H1 (cell line): ENCODE measurements at regions not wholly inside any gene's neighbourhood (a gene's known extent, or its start where the extent isn't known, plus 50 kb on each side); places are given as distances from the start of the nearest gene placed in this dataset.

Experiments used
- CTCF ChIA-PET: fragments of 300-600 bp; sonication (Branson Sonifier 250); formaldehyde crosslinking; loops from one replicate; lab custom pipeline; 2021; ENCODE audit not compliant: partially characterized antibody; lab: Charles Lee
- POLR2A ChIA-PET: fragments of 300-600 bp; sonication (Branson Sonifier 250); formaldehyde crosslinking; loops from one replicate; lab custom pipeline; 2021; ENCODE audit warnings: inconsistent platforms; ENCODE audit not compliant: partially characterized antibody; lab: Charles Lee
- DNase-seq, 2 experiments: peaks; one replicate each; pipeline versions ENCODE4 v3.0.0 to v3.0.0-alpha.2; 2010 to 2022; ENCODE audit warnings: low spot score in 2 of 2, low read depth in 1 of 2, mixed read lengths in 1 of 2
- FAIRE-seq: peaks from 2 replicates; lab custom pipeline; 2011; peaks lifted over from hg19 to GRCh38; lab: Jason Lieb, UNC
- H2AFZ ChIP-seq: 2 replicates; pipeline ENCODE4 v1.8.1; 2012; ENCODE audit warnings: low read length, inconsistent platforms
- H2AK5ac ChIP-seq: 2 replicates; pipeline ENCODE4 v1.6.1; 2013; ENCODE audit warnings: low read depth, low read length
- H2BK120ac ChIP-seq: replicated peaks from 2 replicates; pipeline ENCODE3; 2013; ENCODE audit warnings: low read depth, low read length, inconsistent platforms
- H2BK12ac ChIP-seq: 2 replicates; pipeline ENCODE4 v1.6.1; 2013; ENCODE audit warnings: low read depth, low read length
- H2BK15ac ChIP-seq: 2 replicates; pipeline ENCODE4 v1.6.1; 2013; ENCODE audit warnings: low read length
- H2BK20ac ChIP-seq: 2 replicates; pipeline ENCODE4 v1.6.1; 2013; ENCODE audit warnings: low read length
- H2BK5ac ChIP-seq: 2 replicates; pipeline ENCODE4 v1.6.1; 2013; ENCODE audit warnings: low read depth, low read length
- H3K14ac ChIP-seq: 2 replicates; pipeline ENCODE4 v1.6.1; 2013; ENCODE audit warnings: inconsistent platforms; ENCODE audit not compliant: insufficient read length
- H3K18ac ChIP-seq: 2 replicates; pipeline ENCODE4 v1.6.1; 2013; ENCODE audit warnings: low read length; ENCODE audit errors: extremely low read depth
- H3K23ac ChIP-seq: 2 replicates; pipeline ENCODE4 v1.6.1; 2013; ENCODE audit warnings: inconsistent platforms; ENCODE audit not compliant: insufficient read length
- H3K23me2 ChIP-seq: 2 replicates; pipeline ENCODE4 v1.6.1; 2013; ENCODE audit warnings: low read depth, low read length
- H3K27ac ChIP-seq: 2 replicates; pipeline ENCODE4 v1.6.1; 2011; ENCODE audit warnings: low read depth, low read length, inconsistent platforms
- H3K27me3 ChIP-seq, 4 experiments: replicated peaks in 1 of 4; 1 replicate in 1 of 4; 2 replicates in 3 of 4; pipeline versions ENCODE4 v1.6.1 to v1.8.1; 2011 to 2013; ENCODE audit warnings: low read length in 3 of 4, mild to moderate bottlenecking in 3 of 4, inconsistent platforms in 2 of 4, mixed read lengths in 2 of 4, moderate library complexity in 1 of 4; ENCODE audit not compliant: control insufficient read depth in 3 of 4, insufficient read depth in 3 of 4; ENCODE audit errors: extremely low read depth in 1 of 4
- H3K36me3 ChIP-seq, 4 experiments: 2 replicates each; pipeline versions ENCODE4 v1.6.1 to v1.8.1; 2011 to 2013; ENCODE audit warnings: mild to moderate bottlenecking in 4 of 4, low read length in 3 of 4, moderate library complexity in 2 of 4, control low read depth in 1 of 4, inconsistent platforms in 1 of 4; ENCODE audit not compliant: insufficient read depth in 4 of 4, control insufficient read depth in 2 of 4
- H3K4ac ChIP-seq: replicated peaks from 2 replicates; pipeline ENCODE3; 2013; ENCODE audit warnings: low read length, low read depth, mixed read lengths, inconsistent platforms; ENCODE audit not compliant: insufficient read length
- H3K4me1 ChIP-seq, 4 experiments: replicated peaks in 1 of 4; 1 replicate in 1 of 4; 2 replicates in 3 of 4; pipeline versions ENCODE4 v1.6.1 to v1.8.1; 2011 to 2013; ENCODE audit warnings: low read length in 3 of 4, inconsistent platforms in 2 of 4, mixed read lengths in 1 of 4; ENCODE audit not compliant: insufficient read depth in 4 of 4, control insufficient read depth in 3 of 4
- H3K4me2 ChIP-seq, 2 experiments: 2 replicates each; pipeline versions ENCODE4 v1.6.1 to v1.8.1; 2011 to 2013; ENCODE audit warnings: low read depth in 2 of 2, low read length in 2 of 2, control low read depth in 1 of 2, inconsistent platforms in 1 of 2, mild to moderate bottlenecking in 1 of 2; ENCODE audit not compliant: insufficient read depth in 1 of 2
- H3K4me3 ChIP-seq, 4 experiments: fragments of 200-600, 300-600 bp in 1 of 4; sonication (generic), shearing (Covaris generic), sonication (Bioruptor Twin) in 1 of 4; 2 replicates each; pipeline versions ENCODE4 v1.5.1 to v1.8.1; 2011 to 2016; ENCODE audit warnings: low read length in 4 of 4, low read depth in 3 of 4, control low read depth in 2 of 4, inconsistent platforms in 2 of 4, mild to moderate bottlenecking in 2 of 4, mixed read lengths in 1 of 4, moderate library complexity in 1 of 4; ENCODE audit not compliant: insufficient read depth in 2 of 4; ENCODE audit errors: extremely low read depth in 1 of 4
- H3K56ac ChIP-seq: replicated peaks from 2 replicates; pipeline ENCODE3; 2013; ENCODE audit warnings: low read depth, mild to moderate bottlenecking, mixed read lengths, low read length, inconsistent platforms; ENCODE audit not compliant: insufficient read length
- H3K79me1 ChIP-seq: 2 replicates; pipeline ENCODE4 v1.6.1; 2013; ENCODE audit warnings: low read depth, low read length, control low read depth
- H3K79me2 ChIP-seq, 2 experiments: 2 replicates each; pipeline versions ENCODE4 v1.6.1 to v1.8.1; 2012 to 2013; ENCODE audit warnings: low read length in 2 of 2, mild to moderate bottlenecking in 2 of 2, inconsistent platforms in 1 of 2; ENCODE audit not compliant: insufficient read depth in 2 of 2, control insufficient read depth in 1 of 2
- H3K9ac ChIP-seq, 4 experiments: replicated peaks in 1 of 4; 1 replicate in 1 of 4; 2 replicates in 3 of 4; pipeline versions ENCODE4 v1.6.1 to v1.8.1; 2011 to 2013; ENCODE audit warnings: low read depth in 3 of 4, low read length in 3 of 4, control low read depth in 2 of 4, mild to moderate bottlenecking in 2 of 4, moderate library complexity in 2 of 4, inconsistent platforms in 1 of 4; ENCODE audit errors: extremely low read depth in 1 of 4
- H3K9me3 ChIP-seq, 2 experiments: 2 replicates each; pipeline versions ENCODE4 v1.6.1 to v1.8.1; 2012 to 2013; ENCODE audit warnings: mild to moderate bottlenecking in 2 of 2, moderate library complexity in 2 of 2, control low read depth in 1 of 2, inconsistent platforms in 1 of 2, low read depth in 1 of 2, low read length in 1 of 2, mixed read lengths in 1 of 2; ENCODE audit not compliant: insufficient read depth in 2 of 2
- H4K20me1 ChIP-seq, 2 experiments: replicated peaks in 1 of 2; 2 replicates each; pipeline versions ENCODE3 to v1.8.1; 2011 to 2013; ENCODE audit warnings: inconsistent platforms in 2 of 2, low read length in 2 of 2, mild to moderate bottlenecking in 1 of 2; ENCODE audit not compliant: insufficient read depth in 2 of 2, control insufficient read depth in 1 of 2
- H4K5ac ChIP-seq: 2 replicates; pipeline ENCODE4 v1.6.1; 2013; ENCODE audit warnings: low read length, low read depth, mixed read lengths, inconsistent platforms; ENCODE audit not compliant: insufficient read length
- H4K8ac ChIP-seq: 2 replicates; pipeline ENCODE4 v1.8.0; 2013; ENCODE audit warnings: mild to moderate bottlenecking, moderate library complexity, low read length, inconsistent platforms; ENCODE audit not compliant: insufficient read depth; ENCODE audit errors: extremely low read depth
- H4K91ac ChIP-seq: replicated peaks from 2 replicates; pipeline ENCODE3; 2013; ENCODE audit warnings: low read length, mixed read lengths, inconsistent platforms; ENCODE audit not compliant: insufficient read length
- ATF2 ChIP-seq: IDR thresholded peaks from 2 replicates; pipeline ENCODE4 v1.6.1; 2012; ENCODE audit warnings: low read length, inconsistent platforms
- CHD1 ChIP-seq: IDR thresholded peaks from 2 replicates; pipeline ENCODE4 v1.6.1; 2012; ENCODE audit warnings: low read depth, low read length, improper control_type of control experiment
- CREB1 ChIP-seq: IDR thresholded peaks from 2 replicates; pipeline ENCODE4 v1.6.1; 2012; ENCODE audit warnings: inconsistent platforms
- CTCF ChIP-seq, 3 experiments: IDR thresholded peaks; 1 replicate in 2 of 3; 2 replicates in 1 of 3; pipeline versions ENCODE4 v1.5.1 to v1.6.1; 2011; ENCODE audit warnings: low read length in 3 of 3, mild to moderate bottlenecking in 3 of 3, inconsistent platforms in 2 of 3, low read depth in 1 of 3, moderate library complexity in 1 of 3; ENCODE audit not compliant: insufficient read depth in 1 of 3; ENCODE audit errors: control extremely low read depth in 1 of 3
- EP300 ChIP-seq, 2 experiments: IDR thresholded peaks; 1 replicate in 1 of 2; 2 replicates in 1 of 2; pipeline ENCODE4 v1.6.1; 2011 to 2012; ENCODE audit warnings: low read depth in 2 of 2, low read length in 2 of 2, mild to moderate bottlenecking in 2 of 2, borderline replicate concordance in 1 of 2, inconsistent platforms in 1 of 2, moderate library complexity in 1 of 2
- RFX5 ChIP-seq: IDR thresholded peaks from 2 replicates; pipeline ENCODE4 v1.6.1; 2011; ENCODE audit warnings: low read depth, low read length, improper control_type of control experiment, borderline replicate concordance
- RXRA ChIP-seq: IDR thresholded peaks from 2 replicates; pipeline ENCODE4 v1.6.1; 2011; ENCODE audit warnings: low read depth, mild to moderate bottlenecking, low read length, moderate library complexity; ENCODE audit not compliant: insufficient read depth
- SP1 ChIP-seq: IDR thresholded peaks from 2 replicates; pipeline ENCODE4 v1.6.1; 2011; ENCODE audit warnings: low read depth, low read length
- SUZ12 ChIP-seq: fragments of 200-600 bp; sonication (generic); IDR thresholded peaks from 2 replicates; pipeline ENCODE4 v1.6.1; 2012; ENCODE audit warnings: mild to moderate bottlenecking, inconsistent platforms, low read length, moderate library complexity, mixed read lengths
- TAF1 ChIP-seq: IDR thresholded peaks from 2 replicates; pipeline ENCODE4 v1.6.1; 2011; ENCODE audit warnings: mild to moderate bottlenecking, low read depth, low read length
- TEAD4 ChIP-seq: IDR thresholded peaks from 2 replicates; pipeline ENCODE4 v1.6.1; 2012; ENCODE audit warnings: low read depth, low read length, inconsistent platforms, mixed read lengths
- WGBS, 2 experiments: shearing (Covaris generic) in 1 of 2; methylation state at CpG; one replicate each; pipeline versions ENCODE4 v1.1.6 to v1.1.7; 2013 to 2015; ENCODE audit warnings: low lambda C conversion rate in 2 of 2, mixed read lengths in 2 of 2, inconsistent platforms in 1 of 2, low coverage in 1 of 2, missing lambda C conversion rate in 1 of 2; ENCODE audit not compliant: insufficient replicate concordance in 2 of 2, insufficient coverage in 1 of 2, insufficient read length in 1 of 2; ENCODE audit errors: extremely low coverage in 1 of 2, missing lambda C conversion rate in 1 of 2; 5-methylcytosine and 5-hydroxymethylcytosine counted together

GRCh38 chr2:67834482-67834881 lies 228.3 kb downstream of the C1D start:
- Histone ChIP-seq H3K4ac (no peak overlapping the region), H3K23ac (no peak overlapping the region), H3K36me3 (no peaks in the 10 kb centered on the region), H3K56ac (no peak overlapping the region), H3K4me1 (no peaks in the 10 kb centered on the region), H3K27me3 (no peaks in the 10 kb centered on the region), H2BK12ac (no peak overlapping the region), H3K4me3 (no peak overlapping the region), H3K27ac (no peak overlapping the region), H4K8ac (no peak overlapping the region), H3K79me2 (no peaks in the 10 kb centered on the region), H2BK20ac (no peak overlapping the region), H4K5ac (no peak overlapping the region), H2AK5ac (no peak overlapping the region), H2AFZ (no peak overlapping the region), H4K20me1 (no peaks in the 10 kb centered on the region), H3K9me3 (no peaks in the 10 kb centered on the region), H2BK15ac (no peak overlapping the region), H3K18ac (no peak overlapping the region), H3K9ac (no peak overlapping the region), H3K14ac (no peak overlapping the region), H3K4me2 (no peak overlapping the region), H3K23me2 (no peaks in the 10 kb centered on the region; the same call in 1 of the 2 replicates), H4K91ac (no peak overlapping the region), H2BK5ac (no peak overlapping the region), H2BK120ac (no peak overlapping the region), H3K79me1 (no peaks in the 10 kb centered on the region)
- DNase-seq (no peak), FAIRE-seq (no peak)
- ChIA-PET CTCF (interaction anchor here (0.6 kb wide), 1 partner anchor 14 kb away, joined by 3 read pairs; no protein-coding TSS in a partner anchor), POLR2A (no interaction called here)
- WGBS, 2 experiments, result 68% methylated on average over 6 of the region's 7 CpGs; no CpG with 5 or more reads in 1 of the 2 experiments
- TF ChIP-seq CTCF (IDR thresholded peaks at IDR 0.05; ENCODE audit: control extremely low read depth in 1 of 3, insufficient read depth in 1 of 3, low read depth in 1 of 3, low read length in 3 of 3) (no peak), CHD1 (no peak), RFX5 (no peak), SP1 (no peak), ATF2 (no peak), TEAD4 (no peak), TAF1 (no peak), RXRA (no peak), CREB1 (no peak), SUZ12 (no peak), EP300 (IDR thresholded peaks at IDR 0.05; ENCODE audit: borderline replicate concordance in 1 of 2, low read depth in 2 of 2, low read length in 2 of 2) (no peak)
